Astrocyte of the spinal cord (primary cell): ENCODE measurements at regions not wholly inside any gene's neighbourhood (a gene's known extent, or its start where the extent isn't known, plus 50 kb on each side); places are given as distances from the start of the nearest gene placed in this dataset.

Experiments used
- DNase-seq: peaks from one replicate; pipeline ENCODE4 v3.0.0; 2011; ENCODE audit warnings: low read depth, low spot score
- H3K4me3 ChIP-seq: 2 replicates; pipeline ENCODE4 v1.5.1; 2011; ENCODE audit warnings: low read depth, mild to moderate bottlenecking, low read length, moderate library complexity
- CTCF ChIP-seq: IDR thresholded peaks from 2 replicates; pipeline ENCODE4 v1.5.1; 2012; ENCODE audit warnings: low read depth, mild to moderate bottlenecking, low read length, inconsistent platforms
- in situ Hi-C: cut with HindIII; loops from 2 replicates; pipeline ENCODE4 v1.10.0; 2017; ENCODE audit warnings: low sequenced_read_pairs

- H3K4me3 ChIP-seq: no peak overlapping the region
- no peak for DNase-seq
- in situ Hi-C loops: no loop called here
- TF ChIP-seq CTCF: no peak
Measured at GRCh38 chr2:156937430-156937829, 320.1 kb upstream of the GALNT5 start.

GRCh38 chr2:156944871-156945270 lies 312.6 kb upstream of the GALNT5 start:
- in situ Hi-C loops: no loop called here
- H3K4me3 ChIP-seq: no peak overlapping the region
- no peak for TF ChIP-seq CTCF
- no peak for DNase-seq

GRCh38 chr2:156947261-156947660 lies 310.2 kb upstream of the GALNT5 start:
- TF ChIP-seq CTCF: no peak
- peak; percentile 7 for DNase-seq
- in situ Hi-C loops: no loop called here
- H3K4me3 ChIP-seq: no peak overlapping the region

GRCh38 chr2:156955701-156956100 lies 301.8 kb upstream of the GALNT5 start:
- no peak overlapping the region for H3K4me3 ChIP-seq
- no peak for TF ChIP-seq CTCF
- in situ Hi-C loops: no loop called here
- no peak for DNase-seq

- no peak overlapping the region for H3K4me3 ChIP-seq
- no peak for TF ChIP-seq CTCF
- no peak for DNase-seq
- in situ Hi-C loops: no loop called here
Measured at GRCh38 chr2:156956161-156956560, 301.3 kb upstream of the GALNT5 start.

GRCh38 chr2:156958374-156958773 lies 299.1 kb upstream of the GALNT5 start:
- TF ChIP-seq CTCF: no peak
- no peak overlapping the region for H3K4me3 ChIP-seq
- in situ Hi-C loops: no loop called here
- no peak for DNase-seq

- no peak for DNase-seq
- H3K4me3 ChIP-seq: no peak overlapping the region
- no peak for TF ChIP-seq CTCF
- in situ Hi-C loops: no loop called here
Measured at GRCh38 chr2:156959481-156959880, 298.0 kb upstream of the GALNT5 start.
